Esophagus muscularis mucosa (tissue), 4 donors: ENCODE measurements at regions not wholly inside any gene's neighbourhood (a gene's known extent, or its start where the extent isn't known, plus 50 kb on each side); places are given as distances from the start of the nearest gene placed in this dataset.

Source experiments
- EP300 ChIP-seq: sonication (generic); formaldehyde crosslinking; IDR thresholded peaks from one replicate; pipeline ENCODE4 v1.6.1; 2017; ENCODE audit warnings: antibody characterized with exemption
- POLR2A ChIP-seq: fragments of 450-650 bp; IDR thresholded peaks from one replicate; pipeline ENCODE4 v1.6.1; 2017; ENCODE audit warnings: antibody characterized with exemption, moderate library complexity, mild to moderate bottlenecking, low read depth
- POLR2AphosphoS5 ChIP-seq, 2 donors: sonication (generic); formaldehyde crosslinking; IDR thresholded peaks; one replicate each; pipeline ENCODE4 v1.6.1; 2017; ENCODE audit warnings: antibody characterized with exemption in 2 of 2
- TF ChIP-seq, protein P1 (sequence below), 3 experiments: fragments of 200-600 bp in 2 of 3; fragments of 450-650 bp in 1 of 3; sonication (generic) in 2 of 3; IDR thresholded peaks; one replicate each; pipeline ENCODE4 v1.5.1; 2017 to 2019; ENCODE audit warnings: antibody characterized with exemption in 3 of 3, mild to moderate bottlenecking in 2 of 3, moderate library complexity in 1 of 3

DNA sequence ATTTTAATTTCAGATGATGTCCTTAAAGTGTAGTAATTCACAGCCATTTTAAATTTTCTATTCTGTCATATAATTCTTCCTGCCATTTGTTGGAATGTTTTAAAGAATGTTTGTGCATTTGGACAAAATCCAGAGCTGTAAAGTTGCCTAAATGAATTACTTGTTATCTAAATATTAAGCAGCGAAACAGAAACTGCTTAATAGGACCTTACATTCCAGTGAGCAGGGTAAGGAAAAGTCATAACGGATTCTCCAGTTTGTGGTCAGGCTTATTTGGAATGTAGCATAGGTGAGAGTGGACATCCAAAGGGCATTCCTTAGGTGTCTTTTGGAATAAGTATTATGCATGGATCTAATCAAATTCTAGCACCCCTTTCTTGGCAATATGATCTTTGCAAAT is 410.4 kb upstream of the PTPRD start:
- TF ChIP-seq, protein P1, sequence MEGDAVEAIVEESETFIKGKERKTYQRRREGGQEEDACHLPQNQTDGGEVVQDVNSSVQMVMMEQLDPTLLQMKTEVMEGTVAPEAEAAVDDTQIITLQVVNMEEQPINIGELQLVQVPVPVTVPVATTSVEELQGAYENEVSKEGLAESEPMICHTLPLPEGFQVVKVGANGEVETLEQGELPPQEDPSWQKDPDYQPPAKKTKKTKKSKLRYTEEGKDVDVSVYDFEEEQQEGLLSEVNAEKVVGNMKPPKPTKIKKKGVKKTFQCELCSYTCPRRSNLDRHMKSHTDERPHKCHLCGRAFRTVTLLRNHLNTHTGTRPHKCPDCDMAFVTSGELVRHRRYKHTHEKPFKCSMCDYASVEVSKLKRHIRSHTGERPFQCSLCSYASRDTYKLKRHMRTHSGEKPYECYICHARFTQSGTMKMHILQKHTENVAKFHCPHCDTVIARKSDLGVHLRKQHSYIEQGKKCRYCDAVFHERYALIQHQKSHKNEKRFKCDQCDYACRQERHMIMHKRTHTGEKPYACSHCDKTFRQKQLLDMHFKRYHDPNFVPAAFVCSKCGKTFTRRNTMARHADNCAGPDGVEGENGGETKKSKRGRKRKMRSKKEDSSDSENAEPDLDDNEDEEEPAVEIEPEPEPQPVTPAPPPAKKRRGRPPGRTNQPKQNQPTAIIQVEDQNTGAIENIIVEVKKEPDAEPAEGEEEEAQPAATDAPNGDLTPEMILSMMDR (IDR thresholded peaks at IDR 0.05) = no peak
- TF ChIP-seq POLR2AphosphoS5 (IDR thresholded peaks at IDR 0.05) (no peak), POLR2A (no peak), EP300 (no peak)
